T-helper 17 cell (primary cell): ENCODE measurements at regions not wholly inside any gene's neighbourhood (a gene's known extent, or its start where the extent isn't known, plus 50 kb on each side); places are given as distances from the start of the nearest gene placed in this dataset.

ENCODE experiments used
- ATAC-seq: fragments of 150-1000 bp; cut with Tn5 transposase; 2 replicates; pipeline ENCODE4 v1.10.0; 2021; ENCODE audit warnings: mild to moderate bottlenecking, moderate library complexity
- DNase-seq, 3 donors: peaks; one replicate each; pipeline versions ENCODE4 v3.0.0 to v3.0.0-alpha.2; 2020 to 2021
- H3K9me3 ChIP-seq: one replicate; pipeline ENCODE4 v1.7.0; 2013; ENCODE audit warnings: low read length, mild to moderate bottlenecking; ENCODE audit not compliant: control insufficient read depth, poor library complexity, severe bottlenecking
- H3K27ac Mint-ChIP-seq: one replicate; pipeline ENCODE4 v1.8.0; 2022; ENCODE audit warnings: mild to moderate bottlenecking, moderate library complexity, mixed read lengths
- H3K27me3 Mint-ChIP-seq: one replicate; pipeline ENCODE4 v1.8.0; 2022; ENCODE audit warnings: mixed read lengths
- H3K36me3 Mint-ChIP-seq: one replicate; pipeline ENCODE4 v1.8.0; 2022; ENCODE audit warnings: low read depth, mixed read lengths
- H3K4me1 Mint-ChIP-seq: one replicate; pipeline ENCODE4 v1.8.0; 2022; ENCODE audit warnings: mild to moderate bottlenecking, mixed read lengths
- H3K4me3 Mint-ChIP-seq: one replicate; pipeline ENCODE4 v1.8.0; 2022; ENCODE audit warnings: mild to moderate bottlenecking, moderate library complexity, mixed read lengths

DNA sequence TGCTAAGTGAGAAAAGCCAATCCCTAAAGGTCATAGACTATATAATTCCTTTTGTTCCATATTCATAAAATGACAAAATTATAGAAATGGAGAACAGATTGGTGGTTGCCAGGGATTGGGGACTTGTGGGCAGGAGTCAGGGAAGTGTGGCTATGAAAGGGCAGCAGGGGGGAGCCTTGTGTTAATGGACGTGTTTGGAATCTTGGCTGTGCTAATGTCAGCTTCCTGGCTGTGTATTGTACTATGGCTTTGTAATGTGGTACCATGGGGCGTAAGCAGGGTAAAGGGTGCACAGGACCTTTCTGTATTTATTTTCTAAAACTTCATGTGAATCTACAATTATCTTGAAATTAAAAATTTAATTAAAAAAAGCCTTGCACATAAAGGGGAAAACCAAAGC is 248.5 kb downstream of the UQCRFS1 start:
- Mint-ChIP-seq H3K36me3 (no peaks in the 10 kb centered on the region), H3K4me3 (no peak overlapping the region), H3K4me1 (peaks cover 2% of the 10 kb centered on the region), H3K27ac (no peak overlapping the region), H3K27me3 (peaks cover 5% of the 10 kb centered on the region)
- no peak for ATAC-seq
- DNase-seq, result no peak
- H3K9me3 ChIP-seq, result no peaks in the 10 kb centered on the region

DNA sequence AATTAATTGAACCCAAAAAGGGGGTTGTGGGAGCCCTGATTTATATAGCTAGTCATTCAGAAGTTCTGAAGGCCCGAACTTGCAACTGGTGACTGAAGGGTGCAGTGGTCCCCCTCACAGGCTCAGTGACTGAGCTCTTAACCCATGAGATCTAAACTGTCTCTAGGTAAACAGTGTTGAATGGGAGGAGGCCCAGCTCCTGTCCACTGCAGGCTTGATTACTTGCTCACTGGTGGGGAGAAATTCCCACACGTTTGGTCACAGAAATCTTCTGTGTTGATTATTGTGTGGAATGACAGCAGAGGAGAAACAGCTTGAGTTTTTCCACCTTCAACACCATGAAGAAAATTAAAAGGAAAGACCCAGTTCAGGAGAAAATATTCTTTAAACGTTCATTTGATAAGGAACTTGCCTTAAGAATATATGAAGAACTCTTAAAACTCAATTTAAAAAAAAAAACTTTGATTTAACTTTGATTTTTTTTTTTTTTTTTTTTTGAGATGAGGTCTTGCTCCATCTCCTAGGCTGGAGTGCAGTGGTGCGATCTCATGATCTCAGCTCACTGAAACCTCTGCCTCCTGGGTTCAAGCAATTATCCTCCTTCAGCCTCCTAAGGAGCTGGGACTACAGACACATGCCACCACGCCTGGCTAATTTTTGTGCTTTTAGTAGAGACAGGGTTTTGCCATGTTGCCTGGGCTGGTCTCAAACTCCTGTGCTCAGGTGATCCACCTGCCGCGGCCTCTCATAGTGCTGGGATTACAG is 249.3 kb downstream of the UQCRFS1 start:
- DNase-seq (no peak), ATAC-seq (no peak)
- no peaks in the 10 kb centered on the region for H3K9me3 ChIP-seq
- no peak overlapping the region for H3K27ac Mint-ChIP-seq
- H3K36me3 Mint-ChIP-seq, result no peaks in the 10 kb centered on the region
- H3K4me1 Mint-ChIP-seq, result peaks cover 2% of the 10 kb centered on the region
- H3K27me3 Mint-ChIP-seq, result peaks cover 5% of the 10 kb centered on the region
- no peak overlapping the region for H3K4me3 Mint-ChIP-seq

DNA sequence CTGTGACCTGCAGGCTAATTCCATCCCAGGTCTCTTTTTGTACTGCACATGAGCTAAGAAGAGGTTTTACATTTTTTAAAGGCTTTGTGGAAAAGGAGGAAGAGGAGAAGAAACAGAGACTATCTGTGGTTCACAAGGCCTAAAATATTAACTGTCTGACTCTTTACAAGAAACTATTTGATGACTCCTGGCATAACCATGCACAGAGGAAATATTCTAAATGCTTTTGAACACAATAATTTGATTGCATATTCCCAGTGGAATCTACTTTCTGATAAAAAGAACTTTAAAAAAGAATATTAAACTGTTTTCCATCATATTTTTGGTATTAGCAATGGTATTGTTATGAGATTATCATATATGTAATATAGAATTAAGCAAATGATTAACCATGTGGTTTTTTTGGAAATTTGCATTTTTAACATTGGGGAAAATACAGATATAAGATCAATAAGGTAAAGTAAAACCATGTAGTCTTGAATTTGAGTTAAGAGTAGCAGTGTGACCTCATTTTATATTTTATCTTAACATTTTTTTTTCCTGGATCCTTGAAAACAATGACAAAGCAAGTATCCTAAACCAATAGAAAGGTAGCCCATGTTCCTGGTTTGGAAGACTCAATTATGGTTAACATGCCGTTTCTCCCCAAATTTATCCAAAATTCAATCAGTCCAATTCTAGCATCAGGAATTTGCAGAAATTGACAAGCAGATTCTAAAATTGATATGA is 251.0 kb downstream of the UQCRFS1 start:
- DNase-seq (no peak), ATAC-seq (no peak)
- H3K27me3 Mint-ChIP-seq, result peaks cover 5% of the 10 kb centered on the region
- H3K4me1 Mint-ChIP-seq, result peaks cover 2% of the 10 kb centered on the region
- H3K9me3 ChIP-seq, result no peaks in the 10 kb centered on the region
- no peak overlapping the region for H3K4me3 Mint-ChIP-seq
- no peaks in the 10 kb centered on the region for H3K36me3 Mint-ChIP-seq
- H3K27ac Mint-ChIP-seq, result no peak overlapping the region

DNA sequence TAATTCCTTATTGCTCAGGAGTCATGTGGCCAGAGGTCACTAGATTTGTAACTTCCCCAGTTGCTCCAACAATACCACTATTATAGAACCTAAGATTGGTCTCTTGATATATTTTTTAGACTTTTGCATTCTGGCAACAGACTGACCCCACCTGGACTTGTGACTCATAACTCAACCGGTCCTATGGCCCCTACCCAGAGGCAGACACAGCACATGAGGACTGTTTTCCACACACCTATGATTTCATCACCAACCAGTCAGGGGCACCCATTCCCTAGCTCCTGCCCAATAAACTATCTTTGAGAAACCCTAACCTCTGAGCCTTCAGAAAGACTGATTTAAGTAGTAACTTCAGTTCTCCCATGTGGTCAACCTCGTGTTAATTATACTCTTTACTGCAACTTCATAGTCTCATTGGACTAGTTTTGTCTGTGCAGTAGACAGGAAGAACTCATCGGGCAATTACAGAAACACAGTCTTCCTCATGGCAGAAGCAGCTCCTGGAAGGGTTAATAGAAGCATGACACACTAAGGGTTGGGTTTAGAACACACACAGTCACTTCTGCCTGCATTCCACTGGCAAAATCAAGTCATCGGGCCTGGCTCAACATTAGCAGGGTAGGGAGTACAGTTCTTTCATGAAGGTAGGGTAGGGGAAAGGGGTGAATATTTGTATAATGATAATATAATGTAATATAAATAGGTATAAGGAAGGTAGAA is 251.8 kb downstream of the UQCRFS1 start:
- Mint-ChIP-seq H3K36me3 (no peaks in the 10 kb centered on the region), H3K27ac (no peak overlapping the region), H3K4me1 (peaks cover 2% of the 10 kb centered on the region), H3K4me3 (no peak overlapping the region), H3K27me3 (peaks cover 5% of the 10 kb centered on the region)
- DNase-seq (no peak), ATAC-seq (no peak)
- H3K9me3 ChIP-seq, result no peaks in the 10 kb centered on the region

DNA sequence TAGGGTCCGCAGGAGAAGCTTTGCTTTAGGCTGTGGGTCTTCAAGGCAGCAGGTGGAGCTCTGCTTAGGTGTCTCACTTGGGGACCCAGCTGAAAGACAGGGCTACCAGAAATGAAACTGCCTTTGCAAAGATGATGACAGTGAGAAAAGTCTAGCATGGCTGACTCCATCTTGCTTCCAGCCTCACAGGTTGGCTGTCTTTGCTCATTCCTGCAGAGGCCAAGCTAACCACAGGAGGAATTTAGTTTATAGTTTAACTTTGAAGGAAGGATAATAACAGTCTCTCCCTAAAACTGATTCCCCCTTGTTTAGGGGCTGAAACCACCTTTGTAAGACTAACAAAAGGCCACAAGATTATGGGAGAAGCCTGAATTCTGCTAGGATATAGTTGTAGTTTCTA is 252.4 kb downstream of the UQCRFS1 start:
- H3K9me3 ChIP-seq, result no peaks in the 10 kb centered on the region
- no peak for ATAC-seq
- H3K27me3 Mint-ChIP-seq, result peaks cover 5% of the 10 kb centered on the region
- H3K27ac Mint-ChIP-seq, result no peak overlapping the region
- no peak overlapping the region for H3K4me3 Mint-ChIP-seq
- DNase-seq, result no peak
- H3K36me3 Mint-ChIP-seq, result no peaks in the 10 kb centered on the region
- peaks cover 2% of the 10 kb centered on the region for H3K4me1 Mint-ChIP-seq

DNA sequence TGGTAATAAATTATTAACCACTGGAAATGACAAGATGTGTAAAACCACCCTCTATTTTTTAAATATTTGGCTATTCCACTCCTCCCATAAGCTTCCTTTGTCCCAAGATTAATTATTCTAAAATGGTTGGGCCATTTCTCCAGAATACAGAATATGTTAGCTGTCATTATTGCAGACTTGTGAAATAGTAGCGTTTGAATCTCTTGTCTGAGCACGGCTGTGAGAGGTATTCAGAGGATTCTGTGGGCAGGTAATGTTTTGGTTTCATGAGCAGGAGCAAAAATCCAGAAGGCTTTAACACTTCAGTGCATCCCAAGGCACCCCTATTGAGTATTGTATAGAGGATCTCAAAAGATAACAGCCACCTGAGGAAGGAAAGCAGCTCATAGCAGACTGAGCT is 256.0 kb downstream of the UQCRFS1 start:
- no peaks in the 10 kb centered on the region for H3K9me3 ChIP-seq
- H3K4me3 Mint-ChIP-seq, result no peak overlapping the region
- H3K4me1 Mint-ChIP-seq, result no peaks in the 10 kb centered on the region
- H3K36me3 Mint-ChIP-seq, result no peaks in the 10 kb centered on the region
- H3K27ac Mint-ChIP-seq, result no peak overlapping the region
- no peak for DNase-seq
- no peak for ATAC-seq
- no peaks in the 10 kb centered on the region for H3K27me3 Mint-ChIP-seq

DNA sequence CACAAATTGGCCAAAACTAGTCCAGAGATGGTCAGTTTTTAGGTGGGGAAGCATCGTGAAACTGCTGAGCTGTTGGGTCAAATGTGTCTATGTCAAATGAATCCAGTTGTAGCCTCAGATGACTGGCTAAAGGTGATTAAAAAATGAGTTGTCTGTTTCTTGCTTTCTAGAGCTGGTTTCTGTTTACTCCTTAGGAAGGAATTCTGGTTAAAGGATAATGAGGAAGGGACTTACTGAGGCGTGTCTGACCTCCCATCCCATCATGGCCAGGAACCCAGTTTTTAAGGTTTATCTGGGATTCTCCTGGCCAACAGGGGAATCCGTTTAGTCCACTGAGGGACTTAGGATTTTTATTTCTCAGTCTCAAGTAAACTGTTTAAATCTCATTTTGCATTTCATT is 256.5 kb downstream of the UQCRFS1 start:
- Mint-ChIP-seq H3K27me3 (no peaks in the 10 kb centered on the region), H3K4me1 (no peaks in the 10 kb centered on the region)
- no peak for DNase-seq

DNA sequence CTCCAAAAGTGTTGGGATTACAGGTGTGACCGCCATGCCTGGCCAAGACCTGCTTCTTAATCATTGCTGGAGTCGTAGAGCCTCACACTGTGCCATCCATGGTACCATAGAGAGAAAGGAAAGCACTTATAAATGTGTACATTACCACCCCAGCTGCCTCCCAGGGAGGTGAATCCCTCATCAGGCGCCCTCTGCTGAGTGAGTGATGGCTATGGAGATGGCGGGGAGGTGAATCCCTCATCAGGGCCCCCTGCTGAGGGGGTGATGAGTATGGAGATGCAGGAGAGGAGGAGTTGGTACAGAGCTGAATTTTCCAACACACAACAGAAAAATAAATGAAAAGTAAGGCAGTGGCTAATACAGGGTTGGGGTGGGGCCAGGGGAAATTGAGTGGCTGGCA is 263.4 kb downstream of the UQCRFS1 start:
- Mint-ChIP-seq H3K27ac (no peak overlapping the region), H3K4me3 (no peak overlapping the region), H3K27me3 (peaks cover 4% of the 10 kb centered on the region), H3K36me3 (no peaks in the 10 kb centered on the region), H3K4me1 (no peaks in the 10 kb centered on the region)
- DNase-seq, result no peak
- no peaks in the 10 kb centered on the region for H3K9me3 ChIP-seq
- ATAC-seq, result no peak

More for the DNA sequence above, 256.5 kb downstream of the UQCRFS1 start:
- no peak for ATAC-seq
- Mint-ChIP-seq H3K27ac (no peak overlapping the region), H3K4me3 (no peak overlapping the region), H3K36me3 (no peaks in the 10 kb centered on the region)
- H3K9me3 ChIP-seq, result no peaks in the 10 kb centered on the region

DNA sequence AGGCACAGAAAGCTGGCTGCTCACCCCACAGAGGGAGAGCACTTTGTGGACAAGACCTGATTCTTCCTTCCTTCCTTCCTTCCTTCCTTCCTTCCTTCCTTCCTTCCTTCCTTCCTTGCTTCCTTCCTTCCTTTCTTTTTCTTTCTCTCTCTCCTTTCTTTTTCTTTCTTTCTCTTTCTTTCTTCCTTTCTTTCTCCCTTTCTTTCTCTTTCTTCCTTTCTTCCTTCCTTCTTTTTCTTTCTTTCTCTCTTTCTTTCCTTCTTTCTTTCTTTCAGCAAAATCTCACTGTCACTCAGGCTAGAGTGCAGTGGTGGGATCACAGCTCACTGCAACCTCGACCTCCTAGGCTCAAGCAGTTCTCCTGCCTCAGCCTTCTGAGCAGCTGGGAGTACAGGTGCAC is 263.9 kb downstream of the UQCRFS1 start:
- no peak for ATAC-seq
- no peaks in the 10 kb centered on the region for H3K4me1 Mint-ChIP-seq

DNA sequence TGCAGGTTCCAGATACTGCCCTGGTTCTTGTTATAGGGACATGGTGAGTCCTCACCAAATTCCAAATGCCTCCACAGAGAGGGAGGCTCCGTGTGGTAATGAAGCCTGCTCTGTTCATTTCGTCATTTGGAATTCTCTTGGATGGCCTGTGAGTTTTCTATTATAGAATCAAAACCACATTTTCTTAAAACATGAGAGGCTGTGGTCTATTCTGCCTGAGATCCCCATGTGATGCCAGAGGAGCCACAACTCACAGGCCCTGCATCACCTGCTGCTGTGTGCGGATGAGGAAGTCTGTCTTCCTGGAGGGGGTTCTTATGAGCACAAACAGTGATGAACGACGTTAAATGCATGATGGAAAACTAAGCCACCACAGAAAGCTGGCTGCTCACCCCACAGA is 264.4 kb downstream of the UQCRFS1 start:
- no peaks in the 10 kb centered on the region for H3K9me3 ChIP-seq
- Mint-ChIP-seq H3K27me3 (peaks cover 4% of the 10 kb centered on the region), H3K27ac (no peak overlapping the region), H3K4me1 (no peaks in the 10 kb centered on the region), H3K36me3 (no peaks in the 10 kb centered on the region), H3K4me3 (no peak overlapping the region)
- ATAC-seq, result no peak
- no peak for DNase-seq

More for the DNA sequence above, 263.9 kb downstream of the UQCRFS1 start:
- no peak overlapping the region for H3K27ac Mint-ChIP-seq
- H3K36me3 Mint-ChIP-seq, result no peaks in the 10 kb centered on the region
- H3K27me3 Mint-ChIP-seq, result peaks cover 4% of the 10 kb centered on the region
- no peaks in the 10 kb centered on the region for H3K9me3 ChIP-seq
- no peak overlapping the region for H3K4me3 Mint-ChIP-seq
- no peak for DNase-seq

DNA sequence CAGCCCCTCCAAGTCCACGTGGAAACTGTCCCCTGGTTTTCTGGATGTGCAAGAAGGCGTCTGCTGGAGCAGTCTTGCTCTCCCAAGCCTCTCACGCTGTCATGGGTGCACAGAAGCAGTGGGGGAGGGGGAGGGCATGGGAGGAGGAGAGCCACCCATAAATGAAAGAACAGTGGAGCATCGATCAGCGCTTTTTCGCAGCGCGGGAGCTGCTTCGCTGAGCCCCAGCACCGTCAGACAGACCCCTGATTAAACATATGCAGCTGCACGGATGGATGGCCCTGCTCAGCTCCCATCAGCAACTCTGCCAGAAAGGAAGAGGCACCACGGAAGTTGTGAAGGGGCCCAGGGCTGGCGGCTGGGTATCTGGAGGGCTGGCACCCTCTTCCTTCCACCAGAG is 264.9 kb downstream of the UQCRFS1 start:
- no peak for DNase-seq
- no peak for ATAC-seq
- Mint-ChIP-seq H3K4me1 (no peaks in the 10 kb centered on the region), H3K27ac (no peak overlapping the region), H3K4me3 (no peak overlapping the region), H3K27me3 (peaks cover 4% of the 10 kb centered on the region), H3K36me3 (no peaks in the 10 kb centered on the region)
- no peaks in the 10 kb centered on the region for H3K9me3 ChIP-seq

DNA sequence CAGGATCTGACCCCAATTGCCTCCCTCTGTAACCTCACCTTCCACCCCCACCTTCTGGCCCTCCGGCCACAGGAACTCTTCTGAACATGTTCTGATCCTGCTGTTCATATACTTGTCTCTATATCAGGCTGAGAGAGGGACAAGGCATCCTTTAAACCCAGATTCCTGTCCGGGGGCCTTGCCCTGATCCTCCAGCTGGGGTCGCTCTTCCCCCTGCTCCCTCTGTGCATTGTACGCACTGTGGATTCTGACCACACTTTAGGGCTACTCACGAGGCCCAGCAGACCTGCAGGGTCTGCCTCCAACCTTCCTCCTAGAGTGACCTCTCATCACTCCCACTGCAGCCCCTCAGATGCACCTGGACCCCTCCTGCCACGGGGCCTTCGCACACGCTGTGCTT is 269.3 kb downstream of the UQCRFS1 start:
- no peak overlapping the region for H3K4me3 Mint-ChIP-seq
- no peaks in the 10 kb centered on the region for H3K4me1 Mint-ChIP-seq
- no peaks in the 10 kb centered on the region for H3K9me3 ChIP-seq
- H3K27ac Mint-ChIP-seq, result no peak overlapping the region
- no peak for ATAC-seq
- H3K36me3 Mint-ChIP-seq, result no peaks in the 10 kb centered on the region
- DNase-seq, result no peak
- no peaks in the 10 kb centered on the region for H3K27me3 Mint-ChIP-seq

DNA sequence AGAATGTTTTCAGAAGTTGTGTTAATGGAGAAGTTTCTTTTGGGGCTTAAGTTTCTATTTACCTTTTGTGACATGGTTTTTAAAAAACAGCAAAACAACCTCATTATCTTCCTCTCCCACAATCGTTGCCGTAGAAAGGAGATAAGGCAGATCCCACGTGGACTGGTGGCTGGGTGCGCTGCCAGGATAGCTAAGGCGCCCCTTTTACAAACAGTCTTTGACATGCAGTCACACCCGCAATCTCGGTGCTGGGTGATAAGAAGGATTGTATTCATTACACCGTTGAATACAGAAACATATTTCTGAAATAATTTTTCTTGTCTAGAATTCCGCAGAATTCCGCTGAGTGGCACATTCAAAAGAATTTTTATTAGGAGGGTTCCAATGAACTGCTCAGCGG is 271.1 kb downstream of the UQCRFS1 start:
- DNase-seq (no peak), ATAC-seq (no peak)
- Mint-ChIP-seq H3K36me3 (no peaks in the 10 kb centered on the region), H3K27ac (no peak overlapping the region), H3K4me3 (no peak overlapping the region), H3K4me1 (no peaks in the 10 kb centered on the region), H3K27me3 (no peaks in the 10 kb centered on the region)
- H3K9me3 ChIP-seq, result no peaks in the 10 kb centered on the region
